Activated naive CD4-positive, alpha-beta T cell treated with anti-CD3 and anti-CD28 coated beads, Interleukin-2, amount 50 U/mL, for 72 hours (primary cell): ENCODE measurements at regions not wholly inside any gene's neighbourhood (a gene's known extent, or its start where the extent isn't known, plus 50 kb on each side); places are given as distances from the start of the nearest gene placed in this dataset.
"Not testable (repeated sequence)": the region's sequence is repeated elsewhere in the genome, so short reads cannot be mapped to it uniquely, and the experiment has no call there.

ENCODE experiments used
- ATAC-seq, 2 donors: fragments of 150-1000 bp; cut with Tn5 transposase; 2 replicates each; pipeline ENCODE4 v1.10.0; 2021; ENCODE audit warnings: mild to moderate bottlenecking in 2 of 2, moderate library complexity in 2 of 2
- DNase-seq, 2 donors: peaks; one replicate each; pipeline ENCODE4 v3.0.0; 2021 to 2022; ENCODE audit warnings: low spot score in 2 of 2
- H3K27ac Mint-ChIP-seq, 2 donors: one replicate each; pipeline ENCODE4 v1.8.0; 2022; ENCODE audit warnings: mild to moderate bottlenecking in 2 of 2, mixed read lengths in 2 of 2
- H3K36me3 Mint-ChIP-seq, 2 donors: one replicate each; pipeline ENCODE4 v1.8.0; 2022; ENCODE audit warnings: mixed read lengths in 2 of 2
- H3K9me3 Mint-ChIP-seq, 2 donors: one replicate each; pipeline ENCODE4 v1.8.0; 2022; ENCODE audit warnings: mixed read lengths in 2 of 2

- Mint-ChIP-seq H3K36me3 (peaks cover 0 to 5% of the 10 kb centered on the region in 2 donors), H3K9me3 (peaks cover 16 to 27% of the 10 kb centered on the region in 2 donors), H3K27ac (no peak overlapping the region)
- no peak for ATAC-seq
- DNase-seq = no peak
Measured at GRCh38 chr11:21783954-21784353, 408.9 kb upstream of the ANO5 start.

GRCh38 chr11:21785351-21785750 is 407.5 kb upstream of the ANO5 start:
- Mint-ChIP-seq H3K9me3 (peaks cover 27 to 37% of the 10 kb centered on the region in 2 donors), H3K36me3 (peaks cover 0 to 5% of the 10 kb centered on the region in 2 donors), H3K27ac (no peak overlapping the region)
- no peak for DNase-seq
- ATAC-seq = no peak

GRCh38 chr11:21794306-21794705 is 398.6 kb upstream of the ANO5 start:
- Mint-ChIP-seq H3K36me3 (peaks cover 0 to 17% of the 10 kb centered on the region in 2 donors), H3K27ac (no peak overlapping the region), H3K9me3 (peaks cover 43 to 50% of the 10 kb centered on the region in 2 donors)
- ATAC-seq (no peak), DNase-seq (no peak)

GRCh38 chr11:21798216-21798615 is 394.7 kb upstream of the ANO5 start:
- Mint-ChIP-seq H3K36me3 (peaks cover 0 to 24% of the 10 kb centered on the region in 2 donors), H3K9me3 (peaks cover 33 to 42% of the 10 kb centered on the region in 2 donors), H3K27ac (no peak overlapping the region)
- DNase-seq = no peak
- no peak for ATAC-seq

GRCh38 chr11:21804523-21804922 is 388.4 kb upstream of the ANO5 start:
- not testable (repeated sequence) for DNase-seq, ATAC-seq, H3K27ac Mint-ChIP-seq
- peaks cover 22 to 28% of the 10 kb centered on the region in 2 donors for H3K9me3 Mint-ChIP-seq
- peaks cover 7 to 15% of the 10 kb centered on the region in 2 donors for H3K36me3 Mint-ChIP-seq

- Mint-ChIP-seq H3K36me3 (peaks cover 7 to 15% of the 10 kb centered on the region in 2 donors), H3K9me3 (peaks cover 22 to 38% of the 10 kb centered on the region in 2 donors), H3K27ac (no peak overlapping the region)
- ATAC-seq = no peak
- no peak for DNase-seq
Measured at GRCh38 chr11:21806508-21806907, 386.4 kb upstream of the ANO5 start.

- ATAC-seq (peak in 1 of 2 donors; percentile 84), DNase-seq (no peak)
- H3K36me3 Mint-ChIP-seq = peaks cover 7 to 15% of the 10 kb centered on the region in 2 donors
- H3K9me3 Mint-ChIP-seq = peaks cover 22 to 38% of the 10 kb centered on the region in 2 donors
- H3K27ac Mint-ChIP-seq = no peak overlapping the region
Measured at GRCh38 chr11:21806947-21807346, 385.9 kb upstream of the ANO5 start.

GRCh38 chr11:21807350-21807749 is 385.5 kb upstream of the ANO5 start:
- H3K9me3 Mint-ChIP-seq = peaks cover 22 to 38% of the 10 kb centered on the region in 2 donors
- H3K27ac Mint-ChIP-seq = no peak overlapping the region
- DNase-seq = no peak
- ATAC-seq = peak in 1 of 2 donors; percentile 18
- H3K36me3 Mint-ChIP-seq = peaks cover 7 to 15% of the 10 kb centered on the region in 2 donors

- ATAC-seq (no peak), DNase-seq (no peak)
- Mint-ChIP-seq H3K9me3 (peaks cover 13 to 28% of the 10 kb centered on the region in 2 donors), H3K36me3 (no peaks in the 10 kb centered on the region), H3K27ac (no peak overlapping the region)
Measured at GRCh38 chr11:21810650-21811049, 382.2 kb upstream of the ANO5 start.

- DNase-seq (no peak), ATAC-seq (no peak)
- H3K9me3 Mint-ChIP-seq = peaks cover 7 to 22% of the 10 kb centered on the region in 2 donors
- no peaks in the 10 kb centered on the region for H3K36me3 Mint-ChIP-seq
- no peak overlapping the region for H3K27ac Mint-ChIP-seq
Measured at GRCh38 chr11:21811572-21811971, 381.3 kb upstream of the ANO5 start.

GRCh38 chr11:21814169-21814568 is 378.7 kb upstream of the ANO5 start:
- Mint-ChIP-seq H3K36me3 (no peaks in the 10 kb centered on the region), H3K9me3 (peaks cover 7 to 18% of the 10 kb centered on the region in 2 donors), H3K27ac (no peak overlapping the region)
- DNase-seq (no peak), ATAC-seq (no peak)

GRCh38 chr11:21817696-21818095 is 375.2 kb upstream of the ANO5 start:
- Mint-ChIP-seq H3K27ac (no peak overlapping the region), H3K36me3 (no peaks in the 10 kb centered on the region), H3K9me3 (peaks cover 0 to 5% of the 10 kb centered on the region in 2 donors)
- ATAC-seq = no peak
- no peak for DNase-seq

- DNase-seq = no peak
- H3K36me3 Mint-ChIP-seq = no peaks in the 10 kb centered on the region
- H3K9me3 Mint-ChIP-seq = peaks cover 5% of the 10 kb centered on the region in 2 donors
- ATAC-seq = no peak
- no peak overlapping the region for H3K27ac Mint-ChIP-seq
Measured at GRCh38 chr11:21820176-21820575, 372.7 kb upstream of the ANO5 start.

- DNase-seq (no peak), ATAC-seq (no peak)
- H3K9me3 Mint-ChIP-seq = peaks cover 5% of the 10 kb centered on the region in 2 donors
- no peaks in the 10 kb centered on the region for H3K36me3 Mint-ChIP-seq
- no peak overlapping the region for H3K27ac Mint-ChIP-seq
Measured at GRCh38 chr11:21825127-21825526, 367.8 kb upstream of the ANO5 start.

- ATAC-seq (no peak), DNase-seq (no peak)
- H3K9me3 Mint-ChIP-seq = no peaks in the 10 kb centered on the region
- H3K27ac Mint-ChIP-seq = no peak overlapping the region
- H3K36me3 Mint-ChIP-seq = no peaks in the 10 kb centered on the region
Measured at GRCh38 chr11:21838427-21838826, 354.5 kb upstream of the ANO5 start.

GRCh38 chr11:21839796-21840195 is 353.1 kb upstream of the ANO5 start:
- H3K9me3 Mint-ChIP-seq = no peaks in the 10 kb centered on the region
- no peaks in the 10 kb centered on the region for H3K36me3 Mint-ChIP-seq
- DNase-seq = no peak
- no peak for ATAC-seq
- H3K27ac Mint-ChIP-seq = no peak overlapping the region

GRCh38 chr11:21861314-21861713 is 331.6 kb upstream of the ANO5 start:
- Mint-ChIP-seq H3K27ac (no peak overlapping the region), H3K9me3 (peaks cover 4 to 22% of the 10 kb centered on the region in 2 donors), H3K36me3 (no peaks in the 10 kb centered on the region)
- DNase-seq = no peak
- ATAC-seq = no peak

GRCh38 chr11:21865541-21865940 is 327.3 kb upstream of the ANO5 start:
- H3K36me3 Mint-ChIP-seq = no peaks in the 10 kb centered on the region
- ATAC-seq (no peak), DNase-seq (no peak)
- peaks cover 4 to 22% of the 10 kb centered on the region in 2 donors for H3K9me3 Mint-ChIP-seq
- H3K27ac Mint-ChIP-seq = no peak overlapping the region

GRCh38 chr11:21866781-21867180 is 326.1 kb upstream of the ANO5 start:
- Mint-ChIP-seq H3K27ac (no peak overlapping the region), H3K36me3 (no peaks in the 10 kb centered on the region), H3K9me3 (peaks cover 4 to 18% of the 10 kb centered on the region in 2 donors)
- ATAC-seq (no peak), DNase-seq (no peak)
